ENCODE measurements at regions not wholly inside any gene's neighbourhood (a gene's known extent, or its start where the extent isn't known, plus 50 kb on each side); places are given as distances from the start of the nearest gene placed in this dataset.
A peak's percentile ranks its signal among the peaks of the same experiment; 100 is the strongest.

- DNase-seq: no peak
These were observed 60.0 kb downstream of the ING1 start for GRCh38 chr13:110773480-110773879.

GRCh38 chr13:110774051-110774450 is 60.6 kb downstream of the ING1 start:
- DNase-seq: no peak

DNA sequence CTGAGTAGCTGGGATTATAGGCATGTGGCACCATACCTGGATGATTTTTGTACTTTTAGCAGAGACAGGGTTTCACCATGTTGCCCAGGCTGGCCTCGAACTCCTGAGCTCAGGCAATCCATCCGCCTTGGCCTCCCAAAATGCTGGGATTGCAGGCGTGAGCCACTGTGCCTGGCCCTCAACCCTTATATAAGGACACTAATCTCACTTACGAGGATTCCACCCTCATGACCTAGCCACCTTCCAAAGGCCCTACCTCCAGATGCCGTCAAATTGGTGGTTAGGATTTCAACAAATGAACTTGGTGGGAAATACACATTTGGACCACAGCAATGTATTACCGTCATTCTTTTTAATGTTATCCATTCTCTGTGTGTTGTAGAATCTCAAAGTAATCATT is 61.0 kb downstream of the ING1 start:
- no peak for DNase-seq

DNA sequence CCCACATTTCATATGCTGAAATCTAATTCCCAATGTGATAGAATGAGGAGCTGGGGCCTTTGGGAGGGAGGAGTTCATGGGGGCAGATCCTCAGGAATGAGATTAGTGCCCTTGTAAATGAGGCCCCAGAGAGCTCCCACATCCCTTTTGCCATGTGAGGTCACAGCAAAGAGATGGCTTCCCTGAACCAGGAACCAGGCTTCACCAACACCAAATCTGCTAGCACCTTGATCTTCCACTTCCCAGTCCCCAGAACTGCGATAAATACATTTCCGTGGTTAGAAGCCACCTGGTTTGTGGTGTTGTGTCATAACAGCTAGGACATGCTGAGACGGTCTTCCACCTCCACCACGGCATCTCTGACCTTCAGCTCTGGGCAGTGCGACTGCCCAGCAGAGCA is 62.1 kb downstream of the ING1 start:
- no peak for DNase-seq

- DNase-seq: no peak
These were observed 63.8 kb downstream of the ING1 start for GRCh38 chr13:110777251-110777820.

- no peak for DNase-seq
These were observed 65.5 kb downstream of the ING1 start for GRCh38 chr13:110779022-110779421.

GRCh38 chr13:110780422-110780821 is 66.9 kb downstream of the ING1 start:
- no peak for DNase-seq

DNA sequence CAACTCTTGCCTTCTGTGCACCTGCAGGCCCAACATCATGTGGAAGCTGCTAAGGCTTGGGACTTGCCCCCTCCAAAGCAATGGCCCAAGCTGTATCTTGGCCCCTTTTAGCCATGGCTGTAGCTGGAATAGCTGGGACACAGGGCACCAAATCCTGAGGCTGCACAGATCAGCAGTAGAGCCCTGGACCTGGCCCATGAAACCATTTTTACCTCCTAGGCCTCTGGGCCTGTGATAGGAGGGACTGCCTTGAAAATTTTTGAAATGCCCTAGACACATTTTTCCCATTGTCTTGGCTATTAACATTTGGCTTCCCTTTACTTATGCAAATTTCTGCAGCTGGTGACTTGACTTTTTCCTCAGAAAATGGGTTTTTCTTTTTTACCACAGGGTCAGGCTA is 68.7 kb downstream of the ING1 start:
- no peak for DNase-seq

GRCh38 chr13:110784704-110785103 is 71.2 kb downstream of the ING1 start:
- DNase-seq: no peak

DNA sequence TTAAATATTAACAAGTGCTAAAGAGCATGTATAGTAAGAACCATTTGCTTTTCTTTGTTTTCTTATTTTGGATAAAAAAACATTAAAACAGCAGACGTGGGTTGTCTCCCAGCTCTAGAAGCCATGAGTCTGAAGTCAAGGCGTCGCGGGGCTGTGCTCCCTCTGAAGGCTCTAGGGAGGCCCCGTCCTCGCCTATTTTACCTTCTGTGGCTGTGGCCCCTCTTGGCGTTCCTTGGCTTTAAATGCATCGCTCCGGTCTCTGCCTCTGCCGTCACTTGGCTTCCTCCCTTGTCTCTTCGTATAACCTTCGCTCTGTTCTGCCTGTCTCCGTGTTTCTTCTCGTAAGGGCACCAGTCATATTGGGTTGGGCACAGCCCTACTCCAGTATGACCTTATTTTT is 75.3 kb downstream of the ING1 start:
- no peak for DNase-seq

GRCh38 chr13:110789871-110790270 is 76.4 kb downstream of the ING1 start:
- DNase-seq: no peak

- no peak for DNase-seq
These were observed 76.9 kb downstream of the ING1 start for GRCh38 chr13:110790371-110790770.

DNA sequence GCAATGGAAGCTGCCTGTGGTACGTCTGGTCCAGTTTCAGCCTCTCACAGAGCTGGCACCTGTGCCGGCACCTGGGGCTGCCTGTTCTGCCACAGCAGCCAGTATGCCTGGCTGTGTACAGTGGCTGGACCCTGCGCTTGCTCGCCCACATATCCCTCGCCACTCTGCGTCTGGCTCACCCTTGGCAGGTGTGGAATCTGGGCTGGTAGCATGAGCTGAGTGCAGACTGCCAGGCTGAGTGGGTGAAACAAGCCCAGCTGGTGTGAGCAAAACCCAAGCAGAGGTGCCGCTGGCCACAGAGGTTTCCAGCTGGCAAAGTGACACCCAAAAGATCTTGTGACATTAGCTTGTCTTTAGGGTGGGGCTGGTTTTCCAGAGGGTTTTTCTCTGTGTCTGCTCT is 80.7 kb downstream of the ING1 start:
- DNase-seq: no peak

- no peak for DNase-seq
These were observed 83.9 kb downstream of the ING1 start for GRCh38 chr13:110797230-110797877.

GRCh38 chr13:110798081-110798994 is 84.8 kb downstream of the ING1 start:
- DNase-seq: no peak

GRCh38 chr13:110799246-110800236 is 86.0 kb downstream of the ING1 start:
- peak; percentile 59 for DNase-seq

DNA sequence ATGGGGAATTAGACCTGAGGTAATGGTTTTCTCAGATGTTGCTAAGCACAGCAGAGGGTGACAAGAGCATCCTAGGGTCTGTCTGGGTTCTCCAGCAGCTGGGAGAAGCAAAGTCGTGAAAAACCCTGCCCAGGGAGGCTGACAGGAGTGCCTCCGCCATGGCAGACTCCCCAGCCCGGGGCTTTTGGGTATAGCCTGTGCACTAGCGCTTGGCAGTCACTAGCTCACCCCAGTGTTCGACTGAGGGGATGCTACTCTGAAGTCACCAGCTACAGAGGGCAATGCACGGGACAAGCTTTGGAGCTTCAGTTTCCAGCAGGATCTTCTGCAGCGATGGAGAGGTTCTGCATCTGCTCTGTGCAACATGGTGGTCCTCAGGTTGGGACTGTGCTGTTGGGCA is 87.5 kb downstream of the ING1 start:
- no peak for DNase-seq

DNA sequence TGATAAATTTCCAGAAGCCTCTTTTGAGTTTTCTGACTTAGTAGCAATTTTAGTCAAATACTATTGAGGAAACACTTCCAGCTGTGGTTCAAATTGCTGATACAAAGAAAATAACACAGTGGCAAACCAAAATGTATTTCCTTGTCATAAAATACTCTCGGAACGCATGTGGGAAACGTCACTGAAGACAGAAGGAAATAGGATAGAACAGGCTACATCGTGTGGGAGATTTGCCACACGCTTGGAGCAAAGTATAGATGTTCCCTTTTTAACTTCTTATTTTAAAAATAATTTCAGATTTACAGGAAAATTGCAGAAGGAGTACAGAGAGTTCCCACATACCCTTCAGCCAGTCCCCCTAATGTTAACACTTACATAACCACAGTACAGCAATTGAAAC is 88.8 kb downstream of the ING1 start:
- no peak for DNase-seq

GRCh38 chr13:110806636-110807035 is 93.1 kb downstream of the ING1 start:
- no peak for DNase-seq

DNA sequence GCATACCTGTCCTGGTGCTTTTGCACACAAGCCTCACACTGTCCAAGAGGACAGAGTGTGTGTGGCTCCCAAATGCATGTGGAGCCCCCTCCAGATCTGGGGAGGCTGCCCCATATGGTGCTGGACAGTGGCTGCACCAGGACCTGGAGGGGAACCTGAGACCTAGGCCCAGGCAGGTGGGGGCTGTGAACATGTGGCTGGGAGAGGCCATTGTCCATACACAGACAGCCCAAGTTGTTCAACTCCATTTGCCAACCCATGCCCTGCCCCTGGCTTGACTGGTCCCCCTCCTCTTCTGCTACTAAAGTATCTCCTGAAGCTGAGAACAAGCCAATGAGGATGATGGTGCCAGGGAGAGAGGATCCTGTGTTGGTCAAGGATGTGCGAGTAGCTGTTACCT is 94.0 kb downstream of the ING1 start:
- DNase-seq: no peak

DNA sequence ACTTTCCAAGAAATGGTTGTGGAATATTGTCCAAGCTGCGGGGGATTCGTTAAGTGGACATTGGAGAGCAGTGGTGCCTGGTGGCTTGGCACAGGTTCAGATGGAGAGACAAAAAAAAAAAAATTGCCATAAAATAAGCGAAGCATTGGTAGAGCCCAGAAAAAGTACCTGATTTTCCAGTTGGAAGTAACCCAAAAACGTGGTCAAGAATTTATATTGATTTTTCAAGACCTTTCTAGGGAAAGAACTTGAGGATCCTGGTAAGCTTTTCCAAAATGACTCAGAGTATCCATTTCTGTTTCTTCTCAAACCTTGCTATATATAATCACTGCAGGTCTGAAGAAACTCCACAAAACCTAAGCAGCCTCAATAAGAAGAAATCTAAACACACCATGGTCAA is 94.6 kb downstream of the ING1 start:
- DNase-seq: no peak

DNA sequence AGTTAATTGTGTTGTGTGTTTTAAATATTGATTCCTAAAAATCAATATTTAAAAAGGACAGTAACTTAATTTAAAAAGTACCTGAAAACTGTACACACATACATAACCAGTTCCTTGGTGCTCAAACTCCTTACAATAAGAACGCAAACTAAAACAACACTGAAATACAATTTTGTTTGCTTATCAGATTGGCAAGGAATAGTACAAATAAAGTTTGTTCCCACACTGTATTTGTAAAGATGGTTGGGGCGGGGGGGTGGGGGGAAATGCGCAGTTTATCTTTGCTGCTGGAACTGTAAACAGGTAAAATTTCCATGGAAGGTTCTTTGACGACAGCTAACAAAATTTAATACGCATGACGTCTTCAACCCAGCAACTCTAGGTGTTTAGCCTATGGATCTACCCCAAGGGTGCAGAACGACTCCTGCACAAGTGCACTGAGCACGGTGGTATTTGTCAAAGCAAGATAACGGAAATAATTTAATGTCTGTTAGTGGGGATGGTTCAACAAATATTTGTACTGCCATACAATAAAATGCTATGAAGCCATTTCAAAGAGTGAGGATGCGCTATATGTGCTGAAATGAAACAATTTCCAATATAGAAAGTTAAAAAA is 96.5 kb downstream of the ING1 start:
- no peak for DNase-seq

Data from left kidney (tissue), 1 donor.